Heart right ventricle (tissue), 16 donors: ENCODE measurements at regions not wholly inside any gene's neighbourhood (a gene's known extent, or its start where the extent isn't known, plus 50 kb on each side); places are given as distances from the start of the nearest gene placed in this dataset.

Experiments
- ATAC-seq, 8 donors: fragments of 200-7000 bp; cut with Tn5 transposase; one replicate each; pipeline ENCODE4 v1.9.1; 2020; ENCODE audit warnings: mild to moderate bottlenecking in 8 of 8, moderate library complexity in 8 of 8, moderate number of reproducible peaks in 1 of 8
- DNase-seq, 2 donors: peaks; one replicate each; pipeline ENCODE4 v3.0.0-alpha.2; 2020
- H3K27ac ChIP-seq, 10 donors: fragments of 200-600 bp; sonication (generic) in 2 of 10; one replicate each; pipeline versions ENCODE4 v1.5.0 to v1.8.0; 2020 to 2022; ENCODE audit warnings: mild to moderate bottlenecking in 3 of 10
- H3K27me3 ChIP-seq, 7 donors: fragments of 200-600 bp; one replicate each; pipeline ENCODE4 v1.8.0; 2021 to 2022; ENCODE audit warnings: mild to moderate bottlenecking in 2 of 7
- H3K36me3 ChIP-seq, 9 donors: fragments of 200-600 bp; sonication (generic) in 1 of 9; one replicate each; pipeline versions ENCODE4 v1.5.0 to v1.8.0; 2020 to 2022; ENCODE audit warnings: mild to moderate bottlenecking in 2 of 9
- H3K4me1 ChIP-seq, 9 donors: fragments of 200-600 bp; sonication (generic) in 1 of 9; one replicate each; pipeline versions ENCODE4 v1.5.0 to v1.8.0; 2020 to 2022; ENCODE audit warnings: mild to moderate bottlenecking in 4 of 9
- H3K4me3 ChIP-seq, 10 donors: fragments of 200-600 bp; sonication (generic) in 2 of 10; one replicate each; pipeline versions ENCODE4 v1.5.0 to v1.8.0; 2020 to 2022; ENCODE audit warnings: mild to moderate bottlenecking in 7 of 10, moderate library complexity in 2 of 10
- H3K9me3 ChIP-seq, 11 donors: fragments of 200-600 bp in 10 of 11; sonication (generic) in 2 of 11; one replicate each; pipeline versions ENCODE4 v1.5.0 to v1.8.0; 2013 to 2022; ENCODE audit warnings: mild to moderate bottlenecking in 2 of 11, control low read depth in 1 of 11, moderate library complexity in 1 of 11
- WGBS, 2 donors: extraction: QIAGEN DNeasy Blood & Tissue Kit; methylation state at CpG; one replicate each; pipeline ENCODE4 v1.1.7; 2013; ENCODE audit warnings: inconsistent platforms in 1 of 2; 5-methylcytosine and 5-hydroxymethylcytosine counted together
- intact Hi-C, 10 donors: fragments of 100-400 bp; cut with DNase I; formaldehyde crosslinking; loops; one replicate each; pipeline versions ENCODE4 v1.11.1 to v1.14.2; 2022
- TF ChIP-seq, protein P1 (sequence below), 9 donors: fragments of 200-600 bp; sonication (generic) in 2 of 9; IDR thresholded peaks; one replicate each; pipeline versions ENCODE4 v1.5.0 to v1.8.0; 2021 to 2022; ENCODE audit warnings: antibody characterized with exemption in 9 of 9, mild to moderate bottlenecking in 5 of 9, moderate library complexity in 1 of 9
- donor health status: Arrhythmogenic right ventricular cardiomyopathy.
- donor health status: ischemic (EF 13 %, LVEDD 7.1; RV severe dilation, severe dysfunction).
- donor health status: healthy with polysubstance abuse.
- donor health status: DM: no; HTN: yes; CAD: no.
- donor health status: DM: no; HTN: no; CAD: no.
- donor health status: ischemic (EF 25% LVEDD 6.9; RV normal size, moderate dysfunction).
- donor health status: ischemic (EF 25% LVEDD 5.7; RV mildly dilated, moderate dysfunction).
- donor health status: healthy.
- donor health status: DM: yes; HTN: yes; CAD: no.
- donor health status: Ischemic cardiomyopathy.
- donor health status: ischemic (EF 35%, LVEDD 5.7; RV mildly dilated, moderate dysfunction).
- donor health status: nonischemic (EF 11% LVEDD 7.7; RV severe dilation, severe dysfunction).
- donor health status: DM: yes; HTN: yes; CAD: no.
- donor health status: PGD.
- donor health status: ischemic (EF 29% LVEDD 5.4; RV normal size, mild dysfunction).
- donor health status: nonischemic (EF 23%, LVEDD 6.1; RV moderate dilation, normal function).

- Histone ChIP-seq H3K36me3 (no peaks in the 10 kb centered on the region), H3K4me1 (no peaks in the 10 kb centered on the region), H3K9me3 (peaks cover 0 to 46% (median 0%) of the 10 kb centered on the region in 11 donors), H3K27ac (no peak overlapping the region), H3K27me3 (no peaks in the 10 kb centered on the region), H3K4me3 (no peak overlapping the region)
- intact Hi-C loops = no loop called here
- TF ChIP-seq, protein P1, sequence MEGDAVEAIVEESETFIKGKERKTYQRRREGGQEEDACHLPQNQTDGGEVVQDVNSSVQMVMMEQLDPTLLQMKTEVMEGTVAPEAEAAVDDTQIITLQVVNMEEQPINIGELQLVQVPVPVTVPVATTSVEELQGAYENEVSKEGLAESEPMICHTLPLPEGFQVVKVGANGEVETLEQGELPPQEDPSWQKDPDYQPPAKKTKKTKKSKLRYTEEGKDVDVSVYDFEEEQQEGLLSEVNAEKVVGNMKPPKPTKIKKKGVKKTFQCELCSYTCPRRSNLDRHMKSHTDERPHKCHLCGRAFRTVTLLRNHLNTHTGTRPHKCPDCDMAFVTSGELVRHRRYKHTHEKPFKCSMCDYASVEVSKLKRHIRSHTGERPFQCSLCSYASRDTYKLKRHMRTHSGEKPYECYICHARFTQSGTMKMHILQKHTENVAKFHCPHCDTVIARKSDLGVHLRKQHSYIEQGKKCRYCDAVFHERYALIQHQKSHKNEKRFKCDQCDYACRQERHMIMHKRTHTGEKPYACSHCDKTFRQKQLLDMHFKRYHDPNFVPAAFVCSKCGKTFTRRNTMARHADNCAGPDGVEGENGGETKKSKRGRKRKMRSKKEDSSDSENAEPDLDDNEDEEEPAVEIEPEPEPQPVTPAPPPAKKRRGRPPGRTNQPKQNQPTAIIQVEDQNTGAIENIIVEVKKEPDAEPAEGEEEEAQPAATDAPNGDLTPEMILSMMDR (IDR thresholded peaks at IDR 0.05) = no peak
- DNase-seq = no peak
- 56% methylated on average over 1 of the region's 1 CpG for WGBS, 2 donors
- no peak for ATAC-seq
Measured at GRCh38 chr9:11892401-11892800, 800.8 kb upstream of the TYRP1 start.

DNA sequence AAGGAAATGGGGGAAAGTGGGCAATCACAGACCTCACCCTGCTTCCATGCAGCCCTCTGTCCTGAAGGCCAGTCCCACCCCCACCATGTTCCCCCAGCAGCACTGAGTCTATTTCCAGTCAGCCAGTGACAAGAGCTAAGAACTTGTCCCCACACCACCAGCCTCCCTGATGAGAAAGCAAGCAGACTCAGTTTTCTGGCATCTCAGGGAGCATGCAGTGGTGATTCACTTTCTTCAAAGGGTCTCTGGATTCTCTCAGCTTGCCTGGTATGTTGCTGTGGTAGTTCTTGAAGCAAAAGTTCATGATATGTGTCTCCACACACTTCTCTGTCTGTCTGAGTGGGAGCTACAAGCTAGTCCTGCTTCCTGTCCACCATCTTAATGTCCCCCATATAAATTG lies 799.9 kb upstream of the TYRP1 start:
- H3K9me3 ChIP-seq = peaks cover 0 to 46% (median 0%) of the 10 kb centered on the region in 11 donors
- H3K27me3 ChIP-seq = no peaks in the 10 kb centered on the region
- TF ChIP-seq, protein P1 (IDR thresholded peaks at IDR 0.05) = no peak
- no peak overlapping the region for H3K4me3 ChIP-seq
- no peak overlapping the region for H3K27ac ChIP-seq
- ATAC-seq = no peak
- intact Hi-C loops = no loop called here
- H3K4me1 ChIP-seq = no peaks in the 10 kb centered on the region
- no peaks in the 10 kb centered on the region for H3K36me3 ChIP-seq
- no peak for DNase-seq

DNA sequence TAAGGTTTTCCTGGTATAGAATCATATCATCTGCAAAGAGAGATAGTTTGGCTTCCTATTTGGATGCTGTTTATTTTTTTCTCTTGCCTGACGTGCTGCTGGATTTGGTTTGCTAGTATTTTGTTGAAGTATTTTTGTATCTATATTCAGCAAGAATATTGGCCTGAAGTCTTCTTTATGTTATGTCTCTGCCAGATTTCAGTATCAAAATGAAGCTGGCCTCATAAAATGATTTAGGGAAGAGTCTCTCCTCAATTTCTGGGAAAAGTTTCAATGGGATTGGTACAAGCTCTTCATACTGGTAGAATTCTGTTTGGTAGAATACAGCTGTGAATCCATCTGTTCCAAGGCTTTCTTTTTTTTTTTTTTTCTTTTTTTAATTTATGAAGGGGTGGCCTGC lies 799.0 kb upstream of the TYRP1 start:
- WGBS, 2 donors = 73 to 88% methylated on average over 1 of the region's 1 CpG
- Histone ChIP-seq H3K4me3 (no peak overlapping the region), H3K27ac (no peak overlapping the region), H3K4me1 (no peaks in the 10 kb centered on the region), H3K27me3 (no peaks in the 10 kb centered on the region), H3K36me3 (no peaks in the 10 kb centered on the region), H3K9me3 (peaks cover 0 to 46% (median 0%) of the 10 kb centered on the region in 11 donors)
- ATAC-seq = no peak
- no peak for DNase-seq
- TF ChIP-seq, protein P1 (IDR thresholded peaks at IDR 0.05) = no peak
- intact Hi-C loops = no loop called here

GRCh38 chr9:11902610-11903009 lies 790.6 kb upstream of the TYRP1 start:
- Histone ChIP-seq H3K4me3 (no peak overlapping the region), H3K9me3 (peaks cover 0 to 14% (median 0%) of the 10 kb centered on the region in 11 donors), H3K4me1 (no peaks in the 10 kb centered on the region), H3K36me3 (no peaks in the 10 kb centered on the region), H3K27ac (no peak overlapping the region), H3K27me3 (no peaks in the 10 kb centered on the region)
- DNase-seq (no peak), ATAC-seq (no peak)
- 53 to 66% methylated on average over 1 of the region's 1 CpG for WGBS, 2 donors
- intact Hi-C loops = no loop called here
- TF ChIP-seq, protein P1 (IDR thresholded peaks at IDR 0.05) = no peak

DNA sequence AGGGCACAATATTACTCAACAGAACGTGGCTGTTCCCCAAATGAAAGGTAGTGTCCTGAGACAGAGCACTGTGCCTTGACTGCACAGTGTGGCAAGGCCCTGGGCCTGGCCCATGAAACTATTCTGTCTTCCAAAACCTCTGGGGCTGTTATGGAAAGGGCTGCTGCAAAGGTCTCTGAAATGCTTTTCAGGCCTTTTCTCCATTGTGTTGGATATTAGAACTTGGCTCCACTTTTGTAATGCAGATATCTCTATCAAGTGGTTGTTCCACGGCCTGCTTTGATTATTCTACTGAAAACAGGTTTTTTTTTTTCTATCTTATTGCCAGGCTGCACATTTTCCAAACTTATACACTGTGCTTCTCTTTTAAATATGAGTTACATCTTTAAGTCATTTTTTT lies 777.5 kb upstream of the TYRP1 start:
- Histone ChIP-seq H3K27ac (no peak overlapping the region), H3K4me1 (no peaks in the 10 kb centered on the region), H3K27me3 (no peaks in the 10 kb centered on the region), H3K4me3 (no peak overlapping the region), H3K36me3 (no peaks in the 10 kb centered on the region), H3K9me3 (peaks cover 0 to 9% (median 0%) of the 10 kb centered on the region in 11 donors)
- DNase-seq = no peak
- intact Hi-C loops = no loop called here
- WGBS, 2 donors = 45 to 46% methylated on average over 2 of the region's 2 CpGs
- TF ChIP-seq, protein P1 (IDR thresholded peaks at IDR 0.05) = no peak
- ATAC-seq = no peak
